SK-N-SH (cell line): ENCODE measurements at regions not wholly inside any gene's neighbourhood (a gene's known extent, or its start where the extent isn't known, plus 50 kb on each side); places are given as distances from the start of the nearest gene placed in this dataset.

Experiments used
- CTCF ChIP-seq: fragments of 200-600 bp; sonication (generic); IDR thresholded peaks from 2 replicates; pipeline ENCODE4 v1.6.1; 2017; ENCODE audit warnings: antibody characterized with exemption, mild to moderate bottlenecking, moderate library complexity
- FOSL2 ChIP-seq: IDR thresholded peaks from 2 replicates; pipeline ENCODE4 v1.4.0; 2012; ENCODE audit warnings: low read depth, mild to moderate bottlenecking, moderate library complexity, borderline replicate concordance
- TEAD4 ChIP-seq: IDR thresholded peaks from 2 replicates; pipeline ENCODE4 v1.4.0; 2012; ENCODE audit warnings: mild to moderate bottlenecking, borderline replicate concordance; ENCODE audit not compliant: insufficient read depth
- TF ChIP-seq, protein P1 (sequence below): IDR thresholded peaks from 2 replicates; pipeline ENCODE4; 2012

DNA sequence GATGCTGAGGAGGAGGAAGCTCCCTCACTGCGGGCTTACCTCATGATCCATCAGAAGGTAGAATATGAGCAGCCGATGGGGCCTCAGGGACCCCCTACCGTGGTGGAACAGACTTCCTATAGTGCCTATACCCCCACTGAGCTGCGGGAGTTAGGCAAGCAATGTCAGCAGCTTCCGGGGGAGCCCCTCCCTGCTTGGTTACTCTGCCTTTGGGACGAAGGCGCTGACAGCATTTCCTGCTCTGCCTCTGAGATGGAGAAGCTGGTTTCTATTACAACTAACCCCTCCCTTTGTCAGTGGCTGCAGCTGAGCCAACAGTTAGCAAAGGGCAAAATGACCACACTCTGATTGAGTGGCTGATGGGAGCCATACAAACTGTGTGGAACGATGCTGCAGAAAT lies 430.7 kb downstream of the IDS start:
- TF ChIP-seq, protein P1, sequence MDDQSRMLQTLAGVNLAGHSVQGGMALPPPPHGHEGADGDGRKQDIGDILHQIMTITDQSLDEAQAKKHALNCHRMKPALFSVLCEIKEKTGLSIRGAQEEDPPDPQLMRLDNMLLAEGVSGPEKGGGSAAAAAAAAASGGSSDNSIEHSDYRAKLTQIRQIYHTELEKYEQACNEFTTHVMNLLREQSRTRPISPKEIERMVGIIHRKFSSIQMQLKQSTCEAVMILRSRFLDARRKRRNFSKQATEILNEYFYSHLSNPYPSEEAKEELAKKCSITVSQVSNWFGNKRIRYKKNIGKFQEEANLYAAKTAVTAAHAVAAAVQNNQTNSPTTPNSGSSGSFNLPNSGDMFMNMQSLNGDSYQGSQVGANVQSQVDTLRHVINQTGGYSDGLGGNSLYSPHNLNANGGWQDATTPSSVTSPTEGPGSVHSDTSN, result no peak
- no peak for TF ChIP-seq FOSL2
- TF ChIP-seq TEAD4, result no peak
- no peak for TF ChIP-seq CTCF
